ENCODE measurements at regions not wholly inside any gene's neighbourhood (a gene's known extent, or its start where the extent isn't known, plus 50 kb on each side); places are given as distances from the start of the nearest gene placed in this dataset.

DNA sequence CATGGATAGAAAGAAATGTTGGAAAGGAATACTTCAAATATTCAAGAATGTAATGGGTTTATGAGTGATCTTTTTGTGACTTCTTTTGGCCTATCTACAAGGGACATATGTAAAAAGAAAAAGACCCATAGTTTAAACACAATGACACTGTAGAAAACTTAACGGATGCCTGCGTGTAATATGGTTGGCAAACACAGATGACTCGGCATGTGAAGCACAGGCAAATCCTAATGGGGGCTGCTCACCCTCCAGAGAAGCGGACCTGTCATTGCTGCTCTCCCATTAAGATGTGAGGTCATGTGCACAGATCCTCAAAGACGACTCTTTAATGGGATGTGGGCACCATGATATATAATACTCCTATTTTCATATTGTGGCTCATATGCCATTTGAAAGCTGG is 366.6 kb upstream of the TMEM132C start:
- TF ChIP-seq POLR2A (IDR thresholded peaks at IDR 0.05) (no peak), CTCF (IDR thresholded peaks at IDR 0.05) (no peak)
